ENCODE measurements at regions not wholly inside any gene's neighbourhood (a gene's known extent, or its start where the extent isn't known, plus 50 kb on each side); places are given as distances from the start of the nearest gene placed in this dataset.

DNA sequence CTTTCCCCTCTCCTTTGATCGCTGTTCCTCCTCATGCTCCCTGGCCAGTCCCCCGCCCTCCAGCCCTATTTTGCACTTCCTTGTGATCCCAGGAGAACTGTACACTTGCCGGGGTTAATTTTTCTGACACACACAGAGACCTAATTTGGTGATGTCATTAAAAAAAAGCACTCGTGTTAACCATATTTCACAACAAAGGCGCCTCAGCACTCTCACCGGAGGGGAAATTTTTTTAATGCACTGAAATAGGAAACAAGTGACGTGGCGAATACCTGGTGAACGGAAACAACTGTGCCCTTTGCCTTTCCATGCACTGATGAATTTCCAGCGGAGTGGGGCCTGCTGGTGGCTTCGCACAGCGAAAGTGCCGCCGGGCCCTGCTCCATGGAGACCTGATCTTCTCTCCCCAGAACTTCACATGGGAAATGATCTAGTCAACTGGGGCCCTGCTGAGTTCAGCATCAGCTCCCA is 53.9 kb upstream of the TAGAP start:
- H3K14ac ChIP-seq (ENCODE audit: insufficient read depth, low read length), result no peak overlapping the region
- H3K27ac ChIP-seq (ENCODE audit: insufficient read length, low read depth, low read length), result no peak overlapping the region
- no peaks in the 10 kb centered on the region; the same call in 1 of the 2 replicates for H3K4me1 ChIP-seq (ENCODE audit: insufficient read depth, low read length)
- Mint-ChIP-seq H3K4me1 (peaks cover 1 to 9% of the 10 kb centered on the region in 2 experiments), H3K4me3 (no peak overlapping the region), H3K27ac (no peak overlapping the region), H3K9me3 (no peaks in the 10 kb centered on the region), H3K27me3 (ENCODE audit: low read depth) (no peaks in the 10 kb centered on the region), H3K36me3 (ENCODE audit: insufficient read depth in 1 of 3, low read depth in 3 of 3) (no peaks in the 10 kb centered on the region)
- no peak overlapping the region for H2BK5ac ChIP-seq (ENCODE audit: insufficient read length, low read length)
- no peaks in the 10 kb centered on the region for H4K20me1 ChIP-seq (ENCODE audit: control insufficient read depth, insufficient read depth, insufficient read length)
- no peak overlapping the region for H3T11ph ChIP-seq (ENCODE audit: low read length)
- no peaks in the 10 kb centered on the region for H3K79me1 ChIP-seq (ENCODE audit: insufficient read depth, low read depth, low read length, poor library complexity, severe bottlenecking)
- no peak overlapping the region for H4K5ac ChIP-seq (ENCODE audit: insufficient read length, low read depth, low read length)
- no peak overlapping the region for H4K91ac ChIP-seq (ENCODE audit: insufficient read length, low read depth, low read length)
- no peak overlapping the region for H3K4me2 ChIP-seq (ENCODE audit: insufficient read depth, insufficient read length, low read length)
- no peak for DNase-seq
- H3K9me3 ChIP-seq (ENCODE audit: control insufficient read depth, low read depth, low read length), result no peaks in the 10 kb centered on the region
- H2BK15ac ChIP-seq (ENCODE audit: low read depth, low read length), result no peak overlapping the region
- H2BK12ac ChIP-seq (ENCODE audit: insufficient read length, low read depth, low read length), result no peak overlapping the region
- no peak overlapping the region for H3K23ac ChIP-seq (ENCODE audit: insufficient read length, low read depth, low read length)
- no peak overlapping the region for H3K9ac ChIP-seq (ENCODE audit: extremely low read depth, insufficient read length, low read length)
- H2BK20ac ChIP-seq (ENCODE audit: low read depth, low read length, poor library complexity, severe bottlenecking), result no peak overlapping the region
- H3K79me2 ChIP-seq (ENCODE audit: insufficient read depth, low read length), result no peaks in the 10 kb centered on the region
- no peaks in the 10 kb centered on the region for H3K23me2 ChIP-seq (ENCODE audit: insufficient read length, low read depth, low read length, poor library complexity, severe bottlenecking)
- H3K4ac ChIP-seq (ENCODE audit: low read depth, low read length), result no peak overlapping the region
- H2AFZ ChIP-seq (ENCODE audit: low read length), result no peak overlapping the region
- H3K56ac ChIP-seq (ENCODE audit: insufficient read length, low read depth, low read length), result no peak overlapping the region
- TF ChIP-seq, protein P1, sequence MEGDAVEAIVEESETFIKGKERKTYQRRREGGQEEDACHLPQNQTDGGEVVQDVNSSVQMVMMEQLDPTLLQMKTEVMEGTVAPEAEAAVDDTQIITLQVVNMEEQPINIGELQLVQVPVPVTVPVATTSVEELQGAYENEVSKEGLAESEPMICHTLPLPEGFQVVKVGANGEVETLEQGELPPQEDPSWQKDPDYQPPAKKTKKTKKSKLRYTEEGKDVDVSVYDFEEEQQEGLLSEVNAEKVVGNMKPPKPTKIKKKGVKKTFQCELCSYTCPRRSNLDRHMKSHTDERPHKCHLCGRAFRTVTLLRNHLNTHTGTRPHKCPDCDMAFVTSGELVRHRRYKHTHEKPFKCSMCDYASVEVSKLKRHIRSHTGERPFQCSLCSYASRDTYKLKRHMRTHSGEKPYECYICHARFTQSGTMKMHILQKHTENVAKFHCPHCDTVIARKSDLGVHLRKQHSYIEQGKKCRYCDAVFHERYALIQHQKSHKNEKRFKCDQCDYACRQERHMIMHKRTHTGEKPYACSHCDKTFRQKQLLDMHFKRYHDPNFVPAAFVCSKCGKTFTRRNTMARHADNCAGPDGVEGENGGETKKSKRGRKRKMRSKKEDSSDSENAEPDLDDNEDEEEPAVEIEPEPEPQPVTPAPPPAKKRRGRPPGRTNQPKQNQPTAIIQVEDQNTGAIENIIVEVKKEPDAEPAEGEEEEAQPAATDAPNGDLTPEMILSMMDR (conservative IDR thresholded peaks at IDR 0.05), result no peak
- H3K27me3 ChIP-seq (ENCODE audit: insufficient read depth, low read length), result no peaks in the 10 kb centered on the region
- H2BK120ac ChIP-seq (ENCODE audit: low read depth, low read length, poor library complexity, severe bottlenecking), result no peak overlapping the region
- H2AK5ac ChIP-seq (ENCODE audit: insufficient read length, low read length), result no peak overlapping the region
- H4K8ac ChIP-seq (replicated peaks; ENCODE audit: insufficient read length, low read depth, low read length), result no peak overlapping the region
- H3K18ac ChIP-seq (ENCODE audit: insufficient read length, low read depth, low read length), result no peak overlapping the region
- no CpG with 5 or more reads among the region's 14 CpGs for WGBS (ENCODE audit: extremely low coverage, insufficient read length, low lambda C conversion rate)

Measured in H9 (cell line).